ENCODE measurements at regions not wholly inside any gene's neighbourhood (a gene's known extent, or its start where the extent isn't known, plus 50 kb on each side); places are given as distances from the start of the nearest gene placed in this dataset.

DNA sequence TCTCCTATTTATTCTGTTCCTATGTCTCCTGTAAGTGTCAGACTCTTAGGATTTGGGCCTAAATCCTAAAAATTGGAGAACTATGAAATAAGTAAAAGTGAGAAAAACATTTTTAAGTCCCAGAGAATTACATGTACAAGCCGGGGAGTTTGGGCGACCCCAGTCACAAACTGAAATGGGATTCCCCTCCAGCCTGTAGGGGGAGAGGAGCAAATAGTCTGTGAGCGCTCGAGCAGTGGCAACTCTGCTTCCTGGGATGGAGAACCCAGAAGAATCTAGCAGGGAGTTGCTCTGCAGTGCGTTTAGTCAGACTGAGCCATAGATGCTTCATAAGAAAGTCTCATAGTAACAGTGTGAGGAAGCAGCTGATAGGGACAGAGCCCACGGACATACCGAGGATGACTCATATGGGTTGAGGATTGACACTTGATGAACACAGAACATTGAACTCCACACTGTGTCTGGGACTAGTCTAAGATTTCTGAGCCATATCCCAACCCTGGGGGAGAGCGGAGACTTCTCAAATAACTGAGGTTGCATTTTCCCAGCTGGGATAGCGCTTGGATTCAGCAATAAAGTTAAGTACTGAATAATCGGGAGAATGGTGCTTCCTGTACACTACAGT is 437.2 kb downstream of the BCKDHB start:
- ChIA-PET POLR2A (no interaction called here), CTCF (no interaction called here)
- TF ChIP-seq, protein P1, sequence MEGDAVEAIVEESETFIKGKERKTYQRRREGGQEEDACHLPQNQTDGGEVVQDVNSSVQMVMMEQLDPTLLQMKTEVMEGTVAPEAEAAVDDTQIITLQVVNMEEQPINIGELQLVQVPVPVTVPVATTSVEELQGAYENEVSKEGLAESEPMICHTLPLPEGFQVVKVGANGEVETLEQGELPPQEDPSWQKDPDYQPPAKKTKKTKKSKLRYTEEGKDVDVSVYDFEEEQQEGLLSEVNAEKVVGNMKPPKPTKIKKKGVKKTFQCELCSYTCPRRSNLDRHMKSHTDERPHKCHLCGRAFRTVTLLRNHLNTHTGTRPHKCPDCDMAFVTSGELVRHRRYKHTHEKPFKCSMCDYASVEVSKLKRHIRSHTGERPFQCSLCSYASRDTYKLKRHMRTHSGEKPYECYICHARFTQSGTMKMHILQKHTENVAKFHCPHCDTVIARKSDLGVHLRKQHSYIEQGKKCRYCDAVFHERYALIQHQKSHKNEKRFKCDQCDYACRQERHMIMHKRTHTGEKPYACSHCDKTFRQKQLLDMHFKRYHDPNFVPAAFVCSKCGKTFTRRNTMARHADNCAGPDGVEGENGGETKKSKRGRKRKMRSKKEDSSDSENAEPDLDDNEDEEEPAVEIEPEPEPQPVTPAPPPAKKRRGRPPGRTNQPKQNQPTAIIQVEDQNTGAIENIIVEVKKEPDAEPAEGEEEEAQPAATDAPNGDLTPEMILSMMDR (IDR thresholded peaks at IDR 0.05), result no peak
- H3K27me3 Mint-ChIP-seq, result peaks cover 8% of the 10 kb centered on the region
- intact Hi-C loops (cut with micrococcal nuclease), result no loop called here
- no peak overlapping the region for H3K27ac Mint-ChIP-seq
- ATAC-seq (peak; percentile 53), DNase-seq (no peak)
- H3K36me3 Mint-ChIP-seq (ENCODE audit: low read depth), result no peaks in the 10 kb centered on the region
- H3K9me3 Mint-ChIP-seq, result no peaks in the 10 kb centered on the region
- H3K4me3 Mint-ChIP-seq, result no peak overlapping the region
- peaks cover 4% of the 10 kb centered on the region for H3K4me1 Mint-ChIP-seq (ENCODE audit: low read depth)

DNA sequence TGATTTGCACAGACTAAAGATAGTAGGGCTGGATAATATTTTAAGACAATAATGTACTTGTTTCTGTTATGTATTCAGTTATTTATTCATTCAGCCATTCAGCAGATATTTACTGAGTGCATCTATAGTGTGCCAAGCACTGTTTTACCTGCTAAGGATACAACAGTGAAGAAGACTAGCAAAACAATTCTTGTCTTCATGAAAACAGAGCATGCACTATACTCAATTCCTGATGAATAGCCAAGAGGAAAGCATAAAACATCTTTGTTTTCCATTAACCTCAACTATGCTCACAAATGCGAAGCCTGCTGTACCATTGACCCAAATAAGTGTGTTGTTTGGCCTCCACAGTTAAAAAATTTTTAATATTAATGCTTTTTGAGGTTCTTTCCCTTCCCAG is 436.7 kb downstream of the BCKDHB start:
- intact Hi-C loops (cut with micrococcal nuclease), result no loop called here
- Mint-ChIP-seq H3K4me3 (no peak overlapping the region), H3K27ac (no peak overlapping the region), H3K4me1 (ENCODE audit: low read depth) (peaks cover 4% of the 10 kb centered on the region), H3K36me3 (ENCODE audit: low read depth) (no peaks in the 10 kb centered on the region), H3K27me3 (peaks cover 8% of the 10 kb centered on the region), H3K9me3 (no peaks in the 10 kb centered on the region)
- DNase-seq (no peak), ATAC-seq (no peak)
- POLR2A ChIA-PET, result no interaction called here
- CTCF ChIA-PET, result no interaction called here
- TF ChIP-seq, protein P1 (IDR thresholded peaks at IDR 0.05), result no peak

DNA sequence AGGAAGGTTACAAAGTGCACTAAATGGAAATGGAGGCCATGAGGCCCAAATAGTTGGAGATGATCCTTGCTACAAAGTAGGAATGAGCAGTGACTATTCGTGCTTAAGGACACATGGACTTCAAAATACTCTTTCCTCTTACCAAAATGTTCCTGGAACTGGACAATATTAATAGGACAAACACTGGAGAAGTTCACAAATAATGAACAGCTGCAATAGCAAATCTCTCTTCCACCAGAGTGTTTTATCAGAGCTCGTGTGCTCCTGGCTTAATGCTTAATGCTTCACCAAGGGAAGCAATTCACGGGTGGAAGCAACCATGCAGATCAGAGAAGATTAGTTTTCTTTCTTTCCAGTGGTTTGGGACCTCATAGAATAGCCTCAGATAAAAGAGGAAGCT is 435.4 kb downstream of the BCKDHB start:
- intact Hi-C loops (cut with micrococcal nuclease), result no loop called here
- DNase-seq (no peak), ATAC-seq (no peak)
- CTCF ChIA-PET, result no interaction called here
- TF ChIP-seq, protein P1 (IDR thresholded peaks at IDR 0.05), result no peak
- H3K27me3 Mint-ChIP-seq, result peaks cover 8% of the 10 kb centered on the region
- no peaks in the 10 kb centered on the region for H3K9me3 Mint-ChIP-seq
- H3K36me3 Mint-ChIP-seq (ENCODE audit: low read depth), result no peaks in the 10 kb centered on the region
- no peak overlapping the region for H3K4me3 Mint-ChIP-seq
- POLR2A ChIA-PET, result no interaction called here
- H3K4me1 Mint-ChIP-seq (ENCODE audit: low read depth), result peaks cover 4% of the 10 kb centered on the region
- H3K27ac Mint-ChIP-seq, result no peak overlapping the region

DNA sequence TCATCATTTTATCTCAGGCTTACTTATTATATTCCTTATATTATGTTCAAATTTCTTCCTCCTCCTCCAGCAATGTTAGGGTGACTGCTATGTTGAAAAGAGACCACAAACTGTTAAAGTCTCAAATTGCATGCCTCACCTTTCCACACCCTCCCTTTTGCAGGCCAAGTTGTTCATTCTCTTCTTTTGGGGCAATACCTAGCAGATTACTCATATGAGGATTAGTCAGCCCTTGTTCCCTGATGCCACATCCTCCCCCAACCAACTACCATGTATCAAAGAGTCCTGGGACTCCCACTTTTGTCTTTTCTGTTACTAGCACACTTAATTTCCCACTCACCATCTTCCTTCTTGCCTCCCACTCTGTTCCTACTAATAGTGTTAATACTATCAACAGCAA is 434.7 kb downstream of the BCKDHB start:
- CTCF ChIA-PET, result no interaction called here
- Mint-ChIP-seq H3K36me3 (ENCODE audit: low read depth) (no peaks in the 10 kb centered on the region), H3K4me1 (ENCODE audit: low read depth) (peaks cover 4% of the 10 kb centered on the region), H3K27me3 (peaks cover 8% of the 10 kb centered on the region), H3K4me3 (no peak overlapping the region), H3K9me3 (peaks cover 1% of the 10 kb centered on the region), H3K27ac (no peak overlapping the region)
- DNase-seq (peak; percentile 11), ATAC-seq (peak; percentile 86)
- POLR2A ChIA-PET, result no interaction called here
- intact Hi-C loops (cut with micrococcal nuclease), result no loop called here
- TF ChIP-seq, protein P1 (IDR thresholded peaks at IDR 0.05), result no peak

DNA sequence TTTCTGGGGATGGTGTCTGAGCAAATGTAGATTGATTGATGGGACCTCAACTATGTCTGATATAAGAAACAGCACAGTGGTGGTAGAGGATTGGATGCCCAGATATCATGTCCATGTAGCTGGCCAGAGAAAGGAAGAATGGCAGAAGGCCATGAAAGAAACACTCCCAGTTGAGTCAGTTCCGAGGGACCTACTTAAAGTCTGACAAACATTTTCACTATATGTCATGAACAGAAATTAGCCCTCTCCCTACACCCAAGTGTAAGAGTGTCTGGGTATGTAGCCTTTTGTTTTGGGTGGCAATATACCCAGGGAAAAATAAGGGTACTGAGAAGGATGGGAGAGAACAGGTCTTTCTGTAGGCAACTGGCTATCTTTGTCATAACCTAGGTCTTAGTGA is 434.2 kb downstream of the BCKDHB start:
- peaks cover 3% of the 10 kb centered on the region for H3K9me3 Mint-ChIP-seq
- CTCF ChIA-PET, result no interaction called here
- POLR2A ChIA-PET, result no interaction called here
- ATAC-seq (no peak), DNase-seq (no peak)
- no peak overlapping the region for H3K4me3 Mint-ChIP-seq
- no peaks in the 10 kb centered on the region for H3K36me3 Mint-ChIP-seq (ENCODE audit: low read depth)
- H3K4me1 Mint-ChIP-seq (ENCODE audit: low read depth), result peaks cover 4% of the 10 kb centered on the region
- intact Hi-C loops (cut with micrococcal nuclease), result no loop called here
- peaks cover 8% of the 10 kb centered on the region for H3K27me3 Mint-ChIP-seq
- H3K27ac Mint-ChIP-seq, result no peak overlapping the region
- TF ChIP-seq, protein P1 (IDR thresholded peaks at IDR 0.05), result no peak

All from activated CD8-positive, alpha-beta T cell treated with anti-CD3 and anti-CD28 coated beads for 36 hours (primary cell).